ENCODE measurements at regions not wholly inside any gene's neighbourhood (a gene's known extent, or its start where the extent isn't known, plus 50 kb on each side); places are given as distances from the start of the nearest gene placed in this dataset.

- 41 to 71% (median 61%) methylated on average over 1 to 7 of the region's 10 CpGs; no CpG with 5 or more reads in 7 of the 10 experiments for whole genome bisulfite sequencing, 10 experiments
- Histone ChIP-seq H3K27ac (no peak overlapping the region), H3K4me1 (replicated peaks in 1 of 2) (peaks cover 19 to 21% of the 10 kb centered on the region in 2 donors), H3K4me3 (no peak overlapping the region)
- in situ Hi-C loops (cut with MboI; ENCODE audit: low pct_unique_long_range_greater_than_20kb in 2 of 9, low sequenced_read_pairs in 9 of 9, unreplicated experiment in 9 of 9): no loop called here
- peak; percentile 40 to 83 (median 66) for ATAC-seq (replicated peaks in 6 of 8)
These were observed 449.8 kb downstream of the SIPA1L2 start for GRCh38 chr1:232179896-232180778.

DNA sequence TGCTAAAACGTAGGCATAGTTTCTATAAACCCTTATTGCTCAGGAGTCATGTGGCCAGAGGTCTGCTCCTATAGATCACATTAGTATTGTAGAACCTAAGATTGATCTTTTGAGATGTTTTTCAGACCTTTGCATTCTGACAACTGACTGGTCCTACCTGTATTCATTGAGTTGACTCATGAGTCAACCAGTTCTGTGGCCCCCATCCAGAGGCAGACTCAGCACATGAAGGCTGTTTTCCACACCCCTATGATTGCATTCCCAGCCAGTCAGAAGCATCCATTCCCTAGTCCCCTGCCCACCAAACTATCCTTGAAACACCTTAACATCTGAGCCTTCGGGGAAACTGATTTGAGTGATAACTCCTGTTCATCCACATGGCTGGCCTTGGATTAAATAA lies 451.7 kb downstream of the SIPA1L2 start:
- H3K27ac ChIP-seq: no peak overlapping the region
- WGBS, 10 experiments: 20 to 100% (median 90%) methylated on average over 1 to 2 of the region's 2 CpGs; no CpG with 5 or more reads in 1 of the 10 experiments
- in situ Hi-C loops (cut with MboI; ENCODE audit: low pct_unique_long_range_greater_than_20kb in 2 of 9, low sequenced_read_pairs in 9 of 9, unreplicated experiment in 9 of 9): no loop called here
- peaks cover 27 to 30% of the 10 kb centered on the region in 2 donors for H3K4me1 ChIP-seq (replicated peaks in 1 of 2)
- H3K4me3 ChIP-seq: no peak overlapping the region
- ATAC-seq (replicated peaks in 6 of 8): no peak

- in situ Hi-C loops (cut with MboI; ENCODE audit: low pct_unique_long_range_greater_than_20kb in 2 of 9, low sequenced_read_pairs in 9 of 9, unreplicated experiment in 9 of 9): no loop called here
- no peak overlapping the region for H3K4me3 ChIP-seq
- peaks cover 32 to 35% of the 10 kb centered on the region in 2 donors for H3K4me1 ChIP-seq (replicated peaks in 1 of 2)
- ATAC-seq (replicated peaks in 6 of 8): no peak
- WGBS, 10 experiments: 30 to 100% (median 87%) methylated on average over 1 to 2 of the region's 2 CpGs; no CpG with 5 or more reads in 4 of the 10 experiments
- H3K27ac ChIP-seq: no peak overlapping the region
These were observed 452.5 kb downstream of the SIPA1L2 start for GRCh38 chr1:232177438-232177837.

GRCh38 chr1:232176222-232176621 lies 453.7 kb downstream of the SIPA1L2 start:
- H3K4me3 ChIP-seq: no peak overlapping the region
- WGBS, 10 experiments: 50 to 100% (median 80%) methylated on average over 1 to 2 of the region's 2 CpGs; no CpG with 5 or more reads in 4 of the 10 experiments
- no peak overlapping the region for H3K27ac ChIP-seq
- in situ Hi-C loops (cut with MboI; ENCODE audit: low pct_unique_long_range_greater_than_20kb in 2 of 9, low sequenced_read_pairs in 9 of 9, unreplicated experiment in 9 of 9): no loop called here
- ATAC-seq (replicated peaks in 6 of 8): no peak
- peaks cover 35% of the 10 kb centered on the region in 2 donors for H3K4me1 ChIP-seq (replicated peaks in 1 of 2)

DNA sequence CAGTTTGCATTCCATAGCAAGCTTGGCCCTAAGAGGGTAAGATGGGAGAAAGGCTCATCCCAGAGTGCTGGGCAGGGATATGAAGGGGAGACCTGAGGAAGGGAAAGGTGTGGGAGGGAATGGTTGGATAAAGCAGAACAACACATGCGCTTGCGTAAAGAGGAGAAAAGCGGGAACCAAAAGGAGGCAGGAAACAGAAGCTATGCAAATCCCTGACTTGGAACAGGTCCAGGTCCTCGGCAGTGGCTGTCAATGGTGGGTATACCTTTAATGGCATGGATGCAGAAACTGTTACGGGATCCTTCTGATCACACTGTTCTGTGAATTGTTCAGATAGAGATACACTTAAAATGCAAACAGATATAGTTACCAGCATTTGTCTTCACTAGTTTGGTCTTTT lies 455.6 kb downstream of the SIPA1L2 start:
- WGBS, 10 experiments: 17 to 82% (median 68%) methylated on average over 2 to 5 of the region's 5 CpGs; no CpG with 5 or more reads in 1 of the 10 experiments
- Histone ChIP-seq H3K27ac (no peak overlapping the region), H3K4me3 (no peak overlapping the region), H3K4me1 (replicated peaks in 1 of 2) (peaks cover 20 to 22% of the 10 kb centered on the region in 2 donors)
- ATAC-seq (replicated peaks in 6 of 8): peak in 1 of 8 experiments; percentile 17
- in situ Hi-C loops (cut with MboI; ENCODE audit: low pct_unique_long_range_greater_than_20kb in 2 of 9, low sequenced_read_pairs in 9 of 9, unreplicated experiment in 9 of 9): no loop called here

DNA sequence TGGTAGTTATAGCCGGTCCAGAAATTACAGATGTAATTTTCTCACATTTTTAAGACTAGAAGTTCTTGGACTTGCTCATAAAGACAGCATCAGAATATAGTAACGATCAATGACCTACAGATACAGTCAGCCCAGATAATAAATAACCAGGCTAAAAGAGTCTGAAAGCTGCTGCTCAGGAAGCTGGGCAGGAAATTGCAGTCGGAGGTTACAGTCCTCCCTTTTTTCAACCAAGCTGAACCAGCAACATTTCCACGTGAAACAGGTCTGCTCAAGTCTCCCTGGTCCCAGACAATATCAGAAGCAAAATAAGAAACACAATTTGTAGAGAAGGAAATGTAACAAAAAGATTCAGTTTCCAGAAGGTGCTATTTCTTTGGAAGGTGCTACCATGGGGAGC lies 457.4 kb downstream of the SIPA1L2 start:
- Histone ChIP-seq H3K4me3 (no peak overlapping the region), H3K27ac (no peak overlapping the region), H3K4me1 (replicated peaks in 1 of 2) (peaks cover 22 to 29% of the 10 kb centered on the region in 2 donors)
- in situ Hi-C loops (cut with MboI; ENCODE audit: low pct_unique_long_range_greater_than_20kb in 2 of 9, low sequenced_read_pairs in 9 of 9, unreplicated experiment in 9 of 9): no loop called here
- WGBS, 10 experiments: 47 to 89% (median 70%) methylated on average over 1 to 4 of the region's 4 CpGs; no CpG with 5 or more reads in 1 of the 10 experiments
- peak in 4 of 8 experiments; percentile 9 to 70 (median 63) for ATAC-seq (replicated peaks in 6 of 8)

GRCh38 chr1:232170909-232171308 lies 459.0 kb downstream of the SIPA1L2 start:
- Histone ChIP-seq H3K4me1 (replicated peaks in 1 of 2) (peaks cover 22 to 29% of the 10 kb centered on the region in 2 donors), H3K27ac (no peak overlapping the region), H3K4me3 (no peak overlapping the region)
- no peak for ATAC-seq (replicated peaks in 6 of 8)
- 57 to 100% (median 100%) methylated on average over 1 of the region's 1 CpG; no CpG with 5 or more reads in 1 of the 10 experiments for WGBS, 10 experiments
- in situ Hi-C loops (cut with MboI; ENCODE audit: low pct_unique_long_range_greater_than_20kb in 2 of 9, low sequenced_read_pairs in 9 of 9, unreplicated experiment in 9 of 9): no loop called here

- WGBS, 10 experiments: 76 to 100% (median 99%) methylated on average over 1 to 5 of the region's 5 CpGs; no CpG with 5 or more reads in 4 of the 10 experiments
- ATAC-seq (replicated peaks in 6 of 8): no peak
- Histone ChIP-seq H3K4me3 (no peak overlapping the region), H3K4me1 (replicated peaks in 1 of 2) (peaks cover 10 to 17% of the 10 kb centered on the region in 2 donors), H3K27ac (no peak overlapping the region)
- in situ Hi-C loops (cut with MboI; ENCODE audit: low pct_unique_long_range_greater_than_20kb in 2 of 9, low sequenced_read_pairs in 9 of 9, unreplicated experiment in 9 of 9): no loop called here
These were observed 460.5 kb downstream of the SIPA1L2 start for GRCh38 chr1:232169436-232169835.

DNA sequence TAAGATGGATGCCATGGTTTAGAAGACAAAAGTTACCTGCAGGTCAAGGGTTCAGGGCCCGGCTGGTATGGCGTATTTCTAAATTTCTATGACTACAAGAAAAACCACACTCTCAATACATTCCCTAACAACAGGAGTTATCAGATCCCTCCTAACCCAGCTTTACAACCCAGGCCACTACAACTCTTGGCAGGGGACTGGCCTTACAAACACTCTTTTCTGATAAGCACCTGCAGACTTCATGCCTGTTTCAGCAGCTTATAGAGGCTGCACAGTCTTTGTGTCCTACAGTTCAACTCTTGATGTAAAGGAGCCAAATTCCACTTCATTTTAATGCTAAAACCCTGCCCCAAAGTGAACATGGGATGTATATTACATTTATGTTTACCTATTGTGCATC lies 461.4 kb downstream of the SIPA1L2 start:
- in situ Hi-C loops (cut with MboI; ENCODE audit: low pct_unique_long_range_greater_than_20kb in 2 of 9, low sequenced_read_pairs in 9 of 9, unreplicated experiment in 9 of 9): no loop called here
- no peak for ATAC-seq (replicated peaks in 6 of 8)
- Histone ChIP-seq H3K4me3 (no peak overlapping the region), H3K4me1 (replicated peaks in 1 of 2) (peaks cover 8 to 13% of the 10 kb centered on the region in 2 donors), H3K27ac (no peak overlapping the region)
- WGBS, 10 experiments: 0 to 100% (median 68%) methylated on average over 1 to 2 of the region's 2 CpGs; no CpG with 5 or more reads in 1 of the 10 experiments

DNA sequence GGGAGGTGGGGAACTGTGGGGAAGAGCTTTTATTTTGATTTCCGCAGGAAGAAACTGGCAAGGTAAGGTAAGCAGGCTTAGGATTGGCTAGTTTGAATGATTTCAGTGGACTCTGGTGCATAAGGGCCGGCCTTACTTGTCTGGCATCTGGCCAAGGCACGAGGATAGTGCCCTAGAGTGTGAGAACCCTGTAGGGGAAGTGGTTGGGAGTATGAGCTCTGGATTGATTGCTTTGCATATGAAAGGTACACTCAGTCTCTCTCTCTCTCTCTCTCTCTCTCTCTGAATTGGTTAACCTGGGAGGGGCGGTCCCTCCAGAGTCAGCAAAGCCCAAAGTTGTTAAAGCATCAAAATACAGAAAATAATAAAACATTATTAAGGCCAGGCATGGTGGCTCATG lies 463.0 kb downstream of the SIPA1L2 start:
- in situ Hi-C loops (cut with MboI; ENCODE audit: low pct_unique_long_range_greater_than_20kb in 2 of 9, low sequenced_read_pairs in 9 of 9, unreplicated experiment in 9 of 9): no loop called here
- Histone ChIP-seq H3K4me3 (no peak overlapping the region), H3K27ac (no peak overlapping the region), H3K4me1 (replicated peaks in 1 of 2) (peaks cover 3 to 9% of the 10 kb centered on the region in 2 donors)
- peak in 3 of 8 experiments; percentile 51 to 68 (median 60) for ATAC-seq (replicated peaks in 6 of 8)
- WGBS, 10 experiments: 0 to 100% (median 41%) methylated on average over 1 to 4 of the region's 4 CpGs; no CpG with 5 or more reads in 3 of the 10 experiments

GRCh38 chr1:232164078-232164963 lies 465.6 kb downstream of the SIPA1L2 start:
- no peak for ATAC-seq (replicated peaks in 6 of 8)
- Histone ChIP-seq H3K4me1 (replicated peaks in 1 of 2) (peaks cover 13 to 21% of the 10 kb centered on the region in 2 donors), H3K4me3 (no peak overlapping the region), H3K27ac (no peak overlapping the region)
- WGBS, 10 experiments: 48 to 100% (median 98%) methylated on average over 2 to 4 of the region's 4 CpGs
- in situ Hi-C loops (cut with MboI; ENCODE audit: low pct_unique_long_range_greater_than_20kb in 2 of 9, low sequenced_read_pairs in 9 of 9, unreplicated experiment in 9 of 9): no loop called here

GRCh38 chr1:232163533-232163932 lies 466.4 kb downstream of the SIPA1L2 start:
- in situ Hi-C loops (cut with MboI; ENCODE audit: low pct_unique_long_range_greater_than_20kb in 2 of 9, low sequenced_read_pairs in 9 of 9, unreplicated experiment in 9 of 9): no loop called here
- no peak overlapping the region for H3K27ac ChIP-seq
- H3K4me3 ChIP-seq: no peak overlapping the region

DNA sequence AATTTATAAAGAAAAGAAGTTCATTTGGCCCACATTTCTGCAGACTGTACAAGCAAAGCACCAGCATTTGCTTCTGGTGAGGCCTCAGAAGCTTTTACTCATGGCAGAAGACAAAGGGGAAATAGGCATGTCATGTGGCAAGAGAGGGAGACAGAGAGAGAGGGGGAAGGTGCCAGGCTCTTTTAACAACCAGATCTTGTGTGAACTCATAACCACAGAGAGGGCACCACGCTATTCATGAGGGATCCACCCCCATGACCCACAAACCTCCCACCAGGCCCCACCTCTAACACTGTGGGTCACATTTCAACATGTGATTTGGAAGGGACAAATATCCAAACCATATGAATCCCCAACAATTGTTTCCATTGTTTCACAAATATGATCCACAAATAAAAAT lies 467.9 kb downstream of the SIPA1L2 start:
- H3K4me1 ChIP-seq (replicated peaks in 1 of 2): peaks cover 12 to 13% of the 10 kb centered on the region in 2 donors
- no peak overlapping the region for H3K27ac ChIP-seq
- no peak overlapping the region for H3K4me3 ChIP-seq
- no peak for ATAC-seq (replicated peaks in 6 of 8)
- in situ Hi-C loops (cut with MboI; ENCODE audit: low pct_unique_long_range_greater_than_20kb in 2 of 9, low sequenced_read_pairs in 9 of 9, unreplicated experiment in 9 of 9): no loop called here
- WGBS, 10 experiments: 80 to 100% (median 83%) methylated on average over 1 of the region's 1 CpG; no CpG with 5 or more reads in 6 of the 10 experiments

More at GRCh38 chr1:232163533-232163932, 466.4 kb downstream of the SIPA1L2 start:
- WGBS, 10 experiments: 75 to 100% (median 91%) methylated on average over 1 of the region's 1 CpG; no CpG with 5 or more reads in 3 of the 10 experiments
- no peak for ATAC-seq (replicated peaks in 6 of 8)
- H3K4me1 ChIP-seq (replicated peaks in 1 of 2): peaks cover 13 to 21% of the 10 kb centered on the region in 2 donors

Measured in motor neuron (in vitro differentiated cells).